ENCODE measurements at regions not wholly inside any gene's neighbourhood (a gene's known extent, or its start where the extent isn't known, plus 50 kb on each side); places are given as distances from the start of the nearest gene placed in this dataset.
"Not testable (repeated sequence)": the region's sequence is repeated elsewhere in the genome, so short reads cannot be mapped to it uniquely, and the experiment has no call there.

GRCh38 chrX:118225711-118226428, 109.3 kb upstream of the KLHL13 start:
- DNase-seq (ENCODE audit: low read depth, low spot score): no peak
- no peaks in the 10 kb centered on the region for H3K36me3 ChIP-seq (ENCODE audit: control insufficient read depth, insufficient read depth, low read length)
- H3K9me3 ChIP-seq (ENCODE audit: control insufficient read depth, insufficient read depth, low read length): no peaks in the 10 kb centered on the region
- no peak overlapping the region for H3K27ac ChIP-seq (ENCODE audit: low read length)
- H3K27me3 ChIP-seq (ENCODE audit: control insufficient read depth, insufficient read depth, low read length): no peaks in the 10 kb centered on the region
- no CpG with 5 or more reads among the region's 3 CpGs for WGBS (ENCODE audit: insufficient coverage, insufficient read length)
- no peak overlapping the region for H3K4me3 ChIP-seq (ENCODE audit: low read length)
- H3K4me1 ChIP-seq (ENCODE audit: control insufficient read depth, insufficient read depth, low read length): no peaks in the 10 kb centered on the region

DNA sequence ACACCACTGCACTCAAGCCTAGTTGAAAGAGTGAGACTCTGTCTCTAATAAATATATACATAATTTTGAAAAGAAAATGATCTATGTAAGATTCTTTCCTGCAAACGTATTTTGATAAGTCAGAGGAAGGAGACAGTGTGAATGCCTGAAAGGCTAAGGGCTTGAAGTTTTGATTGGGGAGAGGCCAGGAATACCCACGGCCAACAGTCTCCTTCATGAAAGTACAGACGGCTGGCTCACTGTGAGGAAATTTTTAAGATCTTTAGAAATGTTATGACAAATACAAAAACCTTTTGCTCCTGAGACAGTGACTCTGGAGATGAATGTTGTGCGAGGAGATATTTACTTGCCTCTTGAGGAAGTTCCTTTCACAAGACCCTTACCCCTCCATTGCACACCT, 111.4 kb upstream of the KLHL13 start:
- Histone ChIP-seq H3K9me3 (ENCODE audit: control insufficient read depth, insufficient read depth, low read length) (no peaks in the 10 kb centered on the region), H3K4me1 (ENCODE audit: control insufficient read depth, insufficient read depth, low read length) (no peaks in the 10 kb centered on the region), H3K27ac (ENCODE audit: low read length) (no peak overlapping the region), H3K36me3 (ENCODE audit: control insufficient read depth, insufficient read depth, low read length) (no peaks in the 10 kb centered on the region), H3K4me3 (ENCODE audit: low read length) (no peak overlapping the region), H3K27me3 (ENCODE audit: control insufficient read depth, insufficient read depth, low read length) (no peaks in the 10 kb centered on the region)
- WGBS (ENCODE audit: insufficient coverage, insufficient read length): no CpG with 5 or more reads among the region's 4 CpGs
- no peak for DNase-seq (ENCODE audit: low read depth, low spot score)

DNA sequence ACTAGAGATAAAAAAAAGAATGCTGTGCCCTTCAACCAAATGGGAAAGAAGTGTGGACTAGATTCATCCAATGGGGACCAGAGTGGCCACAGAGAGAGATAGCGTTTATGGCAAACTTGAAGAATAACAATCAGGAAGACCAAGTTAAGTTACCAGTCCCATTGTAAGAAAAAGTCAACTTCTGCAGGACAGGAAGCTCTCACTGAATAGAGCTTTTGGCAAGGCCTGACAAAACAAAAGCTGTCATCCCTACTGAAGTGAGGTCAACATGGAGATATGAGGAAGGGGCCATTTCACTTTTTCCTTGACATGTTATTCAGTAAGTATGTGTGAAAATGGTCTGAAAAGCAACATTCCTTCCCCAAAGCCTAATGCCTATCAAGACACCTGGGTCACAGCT, 111.8 kb upstream of the KLHL13 start:
- DNase-seq (ENCODE audit: low read depth, low spot score): no peak
- no peaks in the 10 kb centered on the region for H3K27me3 ChIP-seq (ENCODE audit: control insufficient read depth, insufficient read depth, low read length)

DNA sequence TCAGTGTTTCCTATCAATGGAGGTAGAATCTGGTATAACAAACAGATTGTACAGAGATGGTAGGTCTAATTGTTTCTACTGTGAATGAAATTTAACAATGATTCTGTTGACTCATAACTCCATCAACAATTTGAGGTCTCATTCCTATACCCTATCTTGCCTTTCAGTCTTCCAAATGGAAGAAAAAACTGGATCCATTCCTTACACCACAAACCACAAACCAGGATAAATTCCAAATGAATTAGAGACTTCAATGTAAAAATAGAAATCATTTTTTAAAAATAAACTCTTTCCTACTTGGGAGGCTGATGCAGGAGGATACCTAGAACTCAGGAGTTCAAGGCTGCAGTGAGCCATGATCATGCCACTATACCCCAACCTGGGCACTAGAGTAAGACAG, 114.4 kb upstream of the WDR44 start:
- DNase-seq (ENCODE audit: low read depth, low spot score): no peak
- Histone ChIP-seq H3K27me3 (ENCODE audit: control insufficient read depth, insufficient read depth, low read length) (no peaks in the 10 kb centered on the region), H3K4me3 (ENCODE audit: low read length) (no peak overlapping the region), H3K36me3 (ENCODE audit: control insufficient read depth, insufficient read depth, low read length) (no peaks in the 10 kb centered on the region), H3K9me3 (ENCODE audit: control insufficient read depth, insufficient read depth, low read length) (no peaks in the 10 kb centered on the region), H3K27ac (ENCODE audit: low read length) (no peak overlapping the region), H3K4me1 (ENCODE audit: control insufficient read depth, insufficient read depth, low read length) (no peaks in the 10 kb centered on the region)

More for the DNA sequence above, 111.8 kb upstream of the KLHL13 start:
- Histone ChIP-seq H3K27ac (ENCODE audit: low read length) (no peak overlapping the region), H3K4me3 (ENCODE audit: low read length) (no peak overlapping the region), H3K4me1 (ENCODE audit: control insufficient read depth, insufficient read depth, low read length) (no peaks in the 10 kb centered on the region), H3K36me3 (ENCODE audit: control insufficient read depth, insufficient read depth, low read length) (no peaks in the 10 kb centered on the region), H3K9me3 (ENCODE audit: control insufficient read depth, insufficient read depth, low read length) (no peaks in the 10 kb centered on the region)
- no CpG with 5 or more reads among the region's 1 CpG for WGBS (ENCODE audit: insufficient coverage, insufficient read length)

DNA sequence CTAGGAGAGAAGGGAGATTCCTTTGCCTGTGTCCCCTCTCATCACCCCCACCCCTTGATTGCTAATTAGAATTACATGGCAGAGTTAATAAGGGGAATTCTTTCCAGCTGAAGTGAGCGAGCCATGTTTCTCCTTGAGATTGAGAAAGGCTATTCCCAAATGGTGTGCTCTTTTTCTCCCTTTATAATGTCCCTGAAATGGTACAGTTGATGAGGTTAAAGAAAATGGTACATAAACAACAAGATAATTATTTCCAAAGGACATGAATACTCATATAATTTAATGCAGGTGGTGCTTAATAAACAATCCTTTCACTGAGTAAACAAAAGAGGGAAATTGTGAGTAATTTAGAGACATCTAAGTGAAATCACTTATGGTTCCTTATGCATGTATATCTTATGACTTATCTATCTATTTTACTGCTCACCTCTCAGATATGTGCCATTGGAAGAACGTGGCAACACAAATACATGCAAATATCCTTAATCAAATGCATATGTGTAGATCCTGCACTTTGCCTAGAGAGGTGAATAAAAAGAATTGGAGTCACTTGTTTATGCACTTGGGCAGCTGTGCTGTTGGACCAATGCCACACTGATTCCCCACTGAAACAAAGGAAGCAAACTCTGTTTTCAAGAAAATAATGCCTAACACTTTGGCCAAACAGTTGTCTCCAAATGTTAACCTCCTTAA, 106.6 kb upstream of the WDR44 start:
- Histone ChIP-seq H3K4me3 (ENCODE audit: low read length) (no peak overlapping the region), H3K4me1 (ENCODE audit: control insufficient read depth, insufficient read depth, low read length) (no peaks in the 10 kb centered on the region), H3K27ac (ENCODE audit: low read length) (no peak overlapping the region), H3K36me3 (ENCODE audit: control insufficient read depth, insufficient read depth, low read length) (no peaks in the 10 kb centered on the region), H3K27me3 (ENCODE audit: control insufficient read depth, insufficient read depth, low read length) (no peaks in the 10 kb centered on the region), H3K9me3 (ENCODE audit: control insufficient read depth, insufficient read depth, low read length) (no peaks in the 10 kb centered on the region)
- no peak for DNase-seq (ENCODE audit: low read depth, low spot score)
- WGBS (ENCODE audit: insufficient coverage, insufficient read length): no CpG with 5 or more reads among the region's 2 CpGs

GRCh38 chrX:118239913-118240698, 105.8 kb upstream of the WDR44 start:
- no peaks in the 10 kb centered on the region for H3K4me1 ChIP-seq (ENCODE audit: control insufficient read depth, insufficient read depth, low read length)
- H3K27me3 ChIP-seq (ENCODE audit: control insufficient read depth, insufficient read depth, low read length): no peaks in the 10 kb centered on the region
- H3K36me3 ChIP-seq (ENCODE audit: control insufficient read depth, insufficient read depth, low read length): no peaks in the 10 kb centered on the region
- no peaks in the 10 kb centered on the region for H3K9me3 ChIP-seq (ENCODE audit: control insufficient read depth, insufficient read depth, low read length)
- no peak for DNase-seq (ENCODE audit: low read depth, low spot score)
- H3K4me3 ChIP-seq (ENCODE audit: low read length): no peak overlapping the region
- WGBS (ENCODE audit: insufficient coverage, insufficient read length): no CpG with 5 or more reads among the region's 6 CpGs
- H3K27ac ChIP-seq (ENCODE audit: low read length): no peak overlapping the region

DNA sequence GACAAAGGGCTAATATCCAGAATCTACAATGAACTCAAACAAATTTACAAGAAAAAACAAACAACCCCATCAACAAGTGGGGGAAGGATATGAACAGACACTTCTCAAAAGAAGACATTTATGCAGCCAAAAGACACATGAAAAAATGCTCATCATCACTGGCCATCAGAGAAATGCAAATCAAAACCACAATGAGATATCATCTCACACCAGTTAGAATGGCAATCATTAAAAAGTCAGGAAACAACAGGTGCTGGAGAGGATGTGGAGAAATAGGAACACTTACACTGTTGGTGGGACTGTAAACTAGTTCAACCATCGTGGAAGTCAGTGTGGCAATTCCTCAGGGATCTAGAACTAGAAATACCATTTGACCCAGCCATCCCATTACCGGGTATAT, 98.9 kb upstream of the WDR44 start:
- DNase-seq (ENCODE audit: low read depth, low spot score); H3K36me3 ChIP-seq (ENCODE audit: control insufficient read depth, insufficient read depth, low read length); H3K9me3 ChIP-seq (ENCODE audit: control insufficient read depth, insufficient read depth, low read length); H3K4me1 ChIP-seq (ENCODE audit: control insufficient read depth, insufficient read depth, low read length); H3K27me3 ChIP-seq (ENCODE audit: control insufficient read depth, insufficient read depth, low read length); H3K4me3 ChIP-seq (ENCODE audit: low read length); H3K27ac ChIP-seq (ENCODE audit: low read length): not testable (repeated sequence)
- WGBS (ENCODE audit: insufficient coverage, insufficient read length): no CpG with 5 or more reads among the region's 2 CpGs

- H3K36me3 ChIP-seq (ENCODE audit: control insufficient read depth, insufficient read depth, low read length): no peaks in the 10 kb centered on the region
- H3K27ac ChIP-seq (ENCODE audit: low read length): no peak overlapping the region
- no peaks in the 10 kb centered on the region for H3K9me3 ChIP-seq (ENCODE audit: control insufficient read depth, insufficient read depth, low read length)
- H3K4me3 ChIP-seq (ENCODE audit: low read length): no peak overlapping the region
- H3K27me3 ChIP-seq (ENCODE audit: control insufficient read depth, insufficient read depth, low read length): no peaks in the 10 kb centered on the region
- DNase-seq (ENCODE audit: low read depth, low spot score): no peak
- no peaks in the 10 kb centered on the region for H3K4me1 ChIP-seq (ENCODE audit: control insufficient read depth, insufficient read depth, low read length)
These were observed 96.8 kb upstream of the WDR44 start for GRCh38 chrX:118249146-118249545.

DNA sequence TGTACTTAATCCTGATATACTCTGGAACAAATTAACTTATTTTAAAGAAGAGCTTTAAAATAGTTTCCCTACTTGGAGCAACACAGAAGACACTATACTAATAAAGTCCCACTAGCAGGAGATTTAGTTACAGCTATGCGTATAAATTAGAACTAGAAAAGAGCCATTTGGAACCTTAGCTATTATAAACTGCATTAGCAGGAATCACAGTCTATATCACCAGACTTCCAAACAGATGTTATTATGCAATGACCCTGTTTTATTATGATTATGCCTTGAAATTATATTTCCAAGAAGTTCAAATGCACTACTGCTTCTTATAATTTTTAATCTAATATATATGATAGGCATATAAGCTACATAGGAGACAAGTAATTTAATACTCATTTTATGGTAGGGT, 95.5 kb upstream of the WDR44 start:
- no peak overlapping the region for H3K4me3 ChIP-seq (ENCODE audit: low read length)
- no peaks in the 10 kb centered on the region for H3K4me1 ChIP-seq (ENCODE audit: control insufficient read depth, insufficient read depth, low read length)
- no peaks in the 10 kb centered on the region for H3K9me3 ChIP-seq (ENCODE audit: control insufficient read depth, insufficient read depth, low read length)
- no peaks in the 10 kb centered on the region for H3K27me3 ChIP-seq (ENCODE audit: control insufficient read depth, insufficient read depth, low read length)
- DNase-seq (ENCODE audit: low read depth, low spot score): no peak
- WGBS (ENCODE audit: insufficient coverage, insufficient read length): no CpG with 5 or more reads among the region's 1 CpG
- H3K27ac ChIP-seq (ENCODE audit: low read length): no peak overlapping the region
- no peaks in the 10 kb centered on the region for H3K36me3 ChIP-seq (ENCODE audit: control insufficient read depth, insufficient read depth, low read length)

- Histone ChIP-seq H3K27me3 (ENCODE audit: control insufficient read depth, insufficient read depth, low read length) (no peaks in the 10 kb centered on the region), H3K4me1 (ENCODE audit: control insufficient read depth, insufficient read depth, low read length) (no peaks in the 10 kb centered on the region), H3K27ac (ENCODE audit: low read length) (no peak overlapping the region), H3K9me3 (ENCODE audit: control insufficient read depth, insufficient read depth, low read length) (no peaks in the 10 kb centered on the region), H3K4me3 (ENCODE audit: low read length) (no peak overlapping the region), H3K36me3 (ENCODE audit: control insufficient read depth, insufficient read depth, low read length) (no peaks in the 10 kb centered on the region)
- DNase-seq (ENCODE audit: low read depth, low spot score): no peak
- no CpG with 5 or more reads among the region's 3 CpGs for WGBS (ENCODE audit: insufficient coverage, insufficient read length)
These were observed 94.6 kb upstream of the WDR44 start for GRCh38 chrX:118251271-118251670.

Measured in iPS DF 6.9 (cell line).